GM23338 (cell line): ENCODE measurements at regions not wholly inside any gene's neighbourhood (a gene's known extent, or its start where the extent isn't known, plus 50 kb on each side); places are given as distances from the start of the nearest gene placed in this dataset.

Source experiments
- ATAC-seq: fragments of 200-7000 bp; cut with Tn5 transposase; 3 replicates; pipeline ENCODE4 v1.9.1; 2020
- DNase-seq: peaks from one replicate; pipeline ENCODE4 v3.0.0-alpha.2; 2015; ENCODE audit warnings: low spot score
- H2AFZ ChIP-seq: fragments of 200-600 bp; sonication (generic); 2 replicates; pipeline ENCODE4 v1.8.0; 2016; ENCODE audit warnings: antibody characterized with exemption, mild to moderate bottlenecking, moderate library complexity
- H3F3A ChIP-seq: fragments of 200-600 bp; sonication (generic); replicated peaks from 2 replicates; pipeline ENCODE4 v1.8.0; 2017; ENCODE audit warnings: antibody characterized with exemption, mixed run types, low read depth
- H3K27ac ChIP-seq: fragments of 200-600 bp; sonication (generic); 2 replicates; pipeline ENCODE4 v1.6.1; 2016; ENCODE audit warnings: low read depth
- H3K27me3 ChIP-seq: fragments of 200-600 bp; sonication (generic); 2 replicates; pipeline ENCODE4 v1.8.0; 2016; ENCODE audit warnings: mild to moderate bottlenecking, mixed run types, moderate library complexity; ENCODE audit not compliant: insufficient read depth
- H3K36me3 ChIP-seq: fragments of 200-600 bp; sonication (generic); 2 replicates; pipeline ENCODE4 v1.8.0; 2016; ENCODE audit warnings: mild to moderate bottlenecking; ENCODE audit not compliant: insufficient read depth
- H3K4me1 ChIP-seq: fragments of 200-600 bp; sonication (generic); 2 replicates; pipeline ENCODE4 v1.8.0; 2016; ENCODE audit warnings: mild to moderate bottlenecking, moderate library complexity; ENCODE audit not compliant: insufficient read depth
- H3K4me2 ChIP-seq: fragments of 200-600 bp; sonication (generic); 2 replicates; pipeline ENCODE4 v1.7.1; 2017; ENCODE audit warnings: mixed run types
- H3K4me3 ChIP-seq: fragments of 200-600 bp; sonication (generic); 2 replicates; pipeline ENCODE4 v1.6.1; 2016; ENCODE audit warnings: mixed run types
- H3K79me2 ChIP-seq: fragments of 200-600 bp; sonication (generic); replicated peaks from 2 replicates; pipeline ENCODE4 v1.8.0; 2017; ENCODE audit warnings: mild to moderate bottlenecking; ENCODE audit not compliant: insufficient read depth
- H3K9me2 ChIP-seq: fragments of 200-600 bp; sonication (generic); 2 replicates; pipeline ENCODE4 v1.8.0; 2017; ENCODE audit not compliant: insufficient read depth
- H4K20me1 ChIP-seq: fragments of 200-600 bp; sonication (generic); replicated peaks from 2 replicates; pipeline ENCODE4 v1.8.0; 2017; ENCODE audit warnings: mild to moderate bottlenecking; ENCODE audit not compliant: insufficient read depth
- H3K27ac Mint-ChIP-seq: 2 replicates; pipeline ENCODE4 v1.8.0; 2020; ENCODE audit warnings: inconsistent platforms, mild to moderate bottlenecking, moderate library complexity, mixed read lengths
- H3K27me3 Mint-ChIP-seq: 3 replicates; pipeline ENCODE4 v1.8.0; 2022; ENCODE audit warnings: low read depth, mild to moderate bottlenecking, moderate library complexity, mixed read lengths, inconsistent platforms; ENCODE audit not compliant: insufficient read depth, poor library complexity
- H3K36me3 Mint-ChIP-seq: 3 replicates; pipeline ENCODE4 v1.8.0; 2021; ENCODE audit warnings: low read depth, mild to moderate bottlenecking, inconsistent platforms, moderate library complexity, mixed read lengths
- H3K4me1 Mint-ChIP-seq: 3 replicates; pipeline ENCODE4 v1.8.0; 2020; ENCODE audit warnings: mild to moderate bottlenecking, inconsistent platforms, mixed read lengths
- H3K4me3 Mint-ChIP-seq: 3 replicates; pipeline ENCODE4 v1.8.0; 2021; ENCODE audit warnings: moderate library complexity, mild to moderate bottlenecking, inconsistent platforms, mixed read lengths
- H3K9me3 Mint-ChIP-seq: 3 replicates; pipeline ENCODE4 v1.8.0; 2020; ENCODE audit warnings: moderate library complexity, mild to moderate bottlenecking, inconsistent platforms, mixed read lengths
- JUNB ChIP-seq: IDR thresholded peaks from one replicate; pipeline ENCODE4 v1.6.1; 2016; ENCODE audit warnings: antibody characterized with exemption; ENCODE audit not compliant: unreplicated experiment
- POLR2AphosphoS5 ChIP-seq: IDR thresholded peaks from 2 replicates; pipeline ENCODE4 v1.6.1; 2016; ENCODE audit warnings: antibody characterized with exemption, low read depth
- TF ChIP-seq, protein P1 (sequence below): IDR thresholded peaks from one replicate; pipeline ENCODE4 v1.6.1; 2018; ENCODE audit warnings: antibody characterized with exemption; ENCODE audit not compliant: unreplicated experiment
- TF ChIP-seq, protein P2 (sequence below): fragments of 250-450 bp; sonication (Bioruptor Pico); IDR thresholded peaks from 2 replicates; pipeline ENCODE4 v1.5.0; 2020; ENCODE audit warnings: mild to moderate bottlenecking, moderate library complexity
- TF ChIP-seq, protein P3 (sequence below), 2 experiments: fragments of 200-600 bp in 1 of 2; sonication (generic) in 1 of 2; conservative IDR thresholded peaks; 2 replicates each; pipeline versions ENCODE4 v1.5.1 to v1.6.1; 2016 to 2017; ENCODE audit warnings: antibody characterized with exemption in 2 of 2, low read depth in 2 of 2, mild to moderate bottlenecking in 2 of 2, moderate library complexity in 1 of 2

DNA sequence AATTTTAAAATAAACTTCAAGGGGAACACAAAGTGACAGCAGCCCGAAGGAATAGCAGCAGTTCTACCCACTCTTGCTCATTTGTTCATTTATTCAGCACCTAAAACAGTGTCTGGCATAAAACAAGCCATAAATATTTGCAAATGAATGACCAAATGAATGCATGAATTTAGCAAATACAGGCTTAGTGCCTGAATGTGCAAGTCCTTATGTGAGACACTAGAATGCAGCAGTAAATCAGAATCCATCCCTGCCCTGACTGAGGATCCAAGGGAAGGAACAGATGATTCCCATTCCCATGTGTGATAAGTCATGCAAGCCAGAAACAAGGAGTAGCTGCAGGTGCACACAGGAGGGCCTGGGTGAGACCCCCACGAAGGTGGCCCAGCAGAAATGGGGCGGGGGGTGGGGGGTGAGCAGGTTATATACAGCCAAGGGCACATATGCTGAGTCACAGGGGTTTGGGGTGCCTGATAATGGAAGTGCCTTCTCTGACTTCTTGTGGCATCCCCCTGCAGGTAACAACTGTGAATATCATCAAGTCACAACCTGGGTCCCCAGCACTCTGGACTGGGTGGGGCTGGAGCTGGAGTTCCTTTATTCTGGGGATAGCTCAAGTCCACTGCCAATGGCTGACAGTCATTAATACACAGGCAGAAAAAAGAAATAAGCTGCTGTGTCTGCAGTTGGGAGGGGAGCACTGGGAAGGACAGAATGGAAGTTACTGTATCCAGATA lies 311.9 kb downstream of the TXNL1 start:
- H3K79me2 ChIP-seq = no peaks in the 10 kb centered on the region
- H3K36me3 ChIP-seq = no peaks in the 10 kb centered on the region; the same call in 1 of the 2 replicates
- peak overlapping the region; percentile 63 for H2AFZ ChIP-seq
- no peak overlapping the region for H3K4me2 ChIP-seq
- no peaks in the 10 kb centered on the region for H4K20me1 ChIP-seq
- ATAC-seq (peak; percentile 71), DNase-seq (peak; percentile 43)
- no peaks in the 10 kb centered on the region for H3K36me3 Mint-ChIP-seq
- no peaks in the 10 kb centered on the region; the same call in 1 of the 2 replicates for H3K9me2 ChIP-seq
- H3K4me3 ChIP-seq = no peak overlapping the region
- H3F3A ChIP-seq = no peaks in the 10 kb centered on the region
- H3K4me1 ChIP-seq = no peaks in the 10 kb centered on the region
- TF ChIP-seq, protein P1, sequence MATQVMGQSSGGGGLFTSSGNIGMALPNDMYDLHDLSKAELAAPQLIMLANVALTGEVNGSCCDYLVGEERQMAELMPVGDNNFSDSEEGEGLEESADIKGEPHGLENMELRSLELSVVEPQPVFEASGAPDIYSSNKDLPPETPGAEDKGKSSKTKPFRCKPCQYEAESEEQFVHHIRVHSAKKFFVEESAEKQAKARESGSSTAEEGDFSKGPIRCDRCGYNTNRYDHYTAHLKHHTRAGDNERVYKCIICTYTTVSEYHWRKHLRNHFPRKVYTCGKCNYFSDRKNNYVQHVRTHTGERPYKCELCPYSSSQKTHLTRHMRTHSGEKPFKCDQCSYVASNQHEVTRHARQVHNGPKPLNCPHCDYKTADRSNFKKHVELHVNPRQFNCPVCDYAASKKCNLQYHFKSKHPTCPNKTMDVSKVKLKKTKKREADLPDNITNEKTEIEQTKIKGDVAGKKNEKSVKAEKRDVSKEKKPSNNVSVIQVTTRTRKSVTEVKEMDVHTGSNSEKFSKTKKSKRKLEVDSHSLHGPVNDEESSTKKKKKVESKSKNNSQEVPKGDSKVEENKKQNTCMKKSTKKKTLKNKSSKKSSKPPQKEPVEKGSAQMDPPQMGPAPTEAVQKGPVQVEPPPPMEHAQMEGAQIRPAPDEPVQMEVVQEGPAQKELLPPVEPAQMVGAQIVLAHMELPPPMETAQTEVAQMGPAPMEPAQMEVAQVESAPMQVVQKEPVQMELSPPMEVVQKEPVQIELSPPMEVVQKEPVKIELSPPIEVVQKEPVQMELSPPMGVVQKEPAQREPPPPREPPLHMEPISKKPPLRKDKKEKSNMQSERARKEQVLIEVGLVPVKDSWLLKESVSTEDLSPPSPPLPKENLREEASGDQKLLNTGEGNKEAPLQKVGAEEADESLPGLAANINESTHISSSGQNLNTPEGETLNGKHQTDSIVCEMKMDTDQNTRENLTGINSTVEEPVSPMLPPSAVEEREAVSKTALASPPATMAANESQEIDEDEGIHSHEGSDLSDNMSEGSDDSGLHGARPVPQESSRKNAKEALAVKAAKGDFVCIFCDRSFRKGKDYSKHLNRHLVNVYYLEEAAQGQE = no peak
- TF ChIP-seq POLR2AphosphoS5 (no peak), JUNB (no peak)
- TF ChIP-seq, protein P2, sequence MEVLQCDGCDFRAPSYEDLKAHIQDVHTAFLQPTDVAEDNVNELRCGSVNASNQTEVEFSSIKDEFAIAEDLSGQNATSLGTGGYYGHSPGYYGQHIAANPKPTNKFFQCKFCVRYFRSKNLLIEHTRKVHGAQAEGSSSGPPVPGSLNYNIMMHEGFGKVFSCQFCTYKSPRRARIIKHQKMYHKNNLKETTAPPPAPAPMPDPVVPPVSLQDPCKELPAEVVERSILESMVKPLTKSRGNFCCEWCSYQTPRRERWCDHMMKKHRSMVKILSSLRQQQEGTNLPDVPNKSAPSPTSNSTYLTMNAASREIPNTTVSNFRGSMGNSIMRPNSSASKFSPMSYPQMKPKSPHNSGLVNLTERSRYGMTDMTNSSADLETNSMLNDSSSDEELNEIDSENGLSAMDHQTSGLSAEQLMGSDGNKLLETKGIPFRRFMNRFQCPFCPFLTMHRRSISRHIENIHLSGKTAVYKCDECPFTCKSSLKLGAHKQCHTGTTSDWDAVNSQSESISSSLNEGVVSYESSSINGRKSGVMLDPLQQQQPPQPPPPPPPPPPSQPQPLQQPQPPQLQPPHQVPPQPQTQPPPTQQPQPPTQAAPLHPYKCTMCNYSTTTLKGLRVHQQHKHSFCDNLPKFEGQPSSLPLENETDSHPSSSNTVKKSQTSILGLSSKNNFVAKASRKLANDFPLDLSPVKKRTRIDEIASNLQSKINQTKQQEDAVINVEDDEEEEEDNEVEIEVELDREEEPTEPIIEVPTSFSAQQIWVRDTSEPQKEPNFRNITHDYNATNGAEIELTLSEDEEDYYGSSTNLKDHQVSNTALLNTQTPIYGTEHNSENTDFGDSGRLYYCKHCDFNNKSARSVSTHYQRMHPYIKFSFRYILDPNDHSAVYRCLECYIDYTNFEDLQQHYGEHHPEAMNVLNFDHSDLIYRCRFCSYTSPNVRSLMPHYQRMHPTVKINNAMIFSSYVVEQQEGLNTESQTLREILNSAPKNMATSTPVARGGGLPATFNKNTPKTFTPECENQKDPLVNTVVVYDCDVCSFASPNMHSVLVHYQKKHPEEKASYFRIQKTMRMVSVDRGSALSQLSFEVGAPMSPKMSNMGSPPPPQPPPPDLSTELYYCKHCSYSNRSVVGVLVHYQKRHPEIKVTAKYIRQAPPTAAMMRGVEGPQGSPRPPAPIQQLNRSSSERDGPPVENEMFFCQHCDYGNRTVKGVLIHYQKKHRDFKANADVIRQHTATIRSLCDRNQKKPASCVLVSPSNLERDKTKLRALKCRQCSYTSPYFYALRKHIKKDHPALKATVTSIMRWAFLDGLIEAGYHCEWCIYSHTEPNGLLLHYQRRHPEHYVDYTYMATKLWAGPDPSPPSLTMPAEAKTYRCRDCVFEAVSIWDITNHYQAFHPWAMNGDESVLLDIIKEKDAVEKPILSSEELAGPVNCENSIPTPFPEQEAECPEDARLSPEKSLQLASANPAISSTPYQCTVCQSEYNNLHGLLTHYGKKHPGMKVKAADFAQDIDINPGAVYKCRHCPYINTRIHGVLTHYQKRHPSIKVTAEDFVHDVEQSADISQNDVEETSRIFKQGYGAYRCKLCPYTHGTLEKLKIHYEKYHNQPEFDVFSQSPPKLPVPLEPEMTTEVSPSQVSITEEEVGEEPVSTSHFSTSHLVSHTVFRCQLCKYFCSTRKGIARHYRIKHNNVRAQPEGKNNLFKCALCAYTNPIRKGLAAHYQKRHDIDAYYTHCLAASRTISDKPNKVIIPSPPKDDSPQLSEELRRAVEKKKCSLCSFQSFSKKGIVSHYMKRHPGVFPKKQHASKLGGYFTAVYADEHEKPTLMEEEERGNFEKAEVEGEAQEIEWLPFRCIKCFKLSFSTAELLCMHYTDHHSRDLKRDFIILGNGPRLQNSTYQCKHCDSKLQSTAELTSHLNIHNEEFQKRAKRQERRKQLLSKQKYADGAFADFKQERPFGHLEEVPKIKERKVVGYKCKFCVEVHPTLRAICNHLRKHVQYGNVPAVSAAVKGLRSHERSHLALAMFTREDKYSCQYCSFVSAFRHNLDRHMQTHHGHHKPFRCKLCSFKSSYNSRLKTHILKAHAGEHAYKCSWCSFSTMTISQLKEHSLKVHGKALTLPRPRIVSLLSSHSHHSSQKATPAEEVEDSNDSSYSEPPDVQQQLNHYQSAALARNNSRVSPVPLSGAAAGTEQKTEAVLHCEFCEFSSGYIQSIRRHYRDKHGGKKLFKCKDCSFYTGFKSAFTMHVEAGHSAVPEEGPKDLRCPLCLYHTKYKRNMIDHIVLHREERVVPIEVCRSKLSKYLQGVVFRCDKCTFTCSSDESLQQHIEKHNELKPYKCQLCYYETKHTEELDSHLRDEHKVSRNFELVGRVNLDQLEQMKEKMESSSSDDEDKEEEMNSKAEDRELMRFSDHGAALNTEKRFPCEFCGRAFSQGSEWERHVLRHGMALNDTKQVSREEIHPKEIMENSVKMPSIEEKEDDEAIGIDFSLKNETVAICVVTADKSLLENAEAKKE (CRISPR knock-in tag) = no peak
- TF ChIP-seq, protein P3, sequence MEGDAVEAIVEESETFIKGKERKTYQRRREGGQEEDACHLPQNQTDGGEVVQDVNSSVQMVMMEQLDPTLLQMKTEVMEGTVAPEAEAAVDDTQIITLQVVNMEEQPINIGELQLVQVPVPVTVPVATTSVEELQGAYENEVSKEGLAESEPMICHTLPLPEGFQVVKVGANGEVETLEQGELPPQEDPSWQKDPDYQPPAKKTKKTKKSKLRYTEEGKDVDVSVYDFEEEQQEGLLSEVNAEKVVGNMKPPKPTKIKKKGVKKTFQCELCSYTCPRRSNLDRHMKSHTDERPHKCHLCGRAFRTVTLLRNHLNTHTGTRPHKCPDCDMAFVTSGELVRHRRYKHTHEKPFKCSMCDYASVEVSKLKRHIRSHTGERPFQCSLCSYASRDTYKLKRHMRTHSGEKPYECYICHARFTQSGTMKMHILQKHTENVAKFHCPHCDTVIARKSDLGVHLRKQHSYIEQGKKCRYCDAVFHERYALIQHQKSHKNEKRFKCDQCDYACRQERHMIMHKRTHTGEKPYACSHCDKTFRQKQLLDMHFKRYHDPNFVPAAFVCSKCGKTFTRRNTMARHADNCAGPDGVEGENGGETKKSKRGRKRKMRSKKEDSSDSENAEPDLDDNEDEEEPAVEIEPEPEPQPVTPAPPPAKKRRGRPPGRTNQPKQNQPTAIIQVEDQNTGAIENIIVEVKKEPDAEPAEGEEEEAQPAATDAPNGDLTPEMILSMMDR (conservative IDR thresholded peaks at IDR 0.05; ENCODE audit: low read depth in 2 of 2) = peak in 1 of 2 experiments; percentile 17; a peak in 1 of 4 replicates
- no peaks in the 10 kb centered on the region for H3K27me3 ChIP-seq
- no peak overlapping the region for H3K4me3 Mint-ChIP-seq
- H3K9me3 Mint-ChIP-seq = no peaks in the 10 kb centered on the region
- H3K4me1 Mint-ChIP-seq = peaks cover 5% of the 10 kb centered on the region; the same call in 1 of the 3 replicates
- peaks cover 7% of the 10 kb centered on the region for H3K27me3 Mint-ChIP-seq
- H3K27ac ChIP-seq = no peak overlapping the region
- H3K27ac Mint-ChIP-seq = peak overlapping the region; percentile 66
